GM12864 (cell line): ENCODE measurements at regions not wholly inside any gene's neighbourhood (a gene's known extent, or its start where the extent isn't known, plus 50 kb on each side); places are given as distances from the start of the nearest gene placed in this dataset.
A peak's percentile ranks its signal among the peaks of the same experiment; 100 is the strongest.

ENCODE experiments used
- DNase-seq: peaks from one replicate; pipeline ENCODE4 v3.0.0-alpha.2; 2011; ENCODE audit warnings: low read depth
- H3K4me3 ChIP-seq: 2 replicates; pipeline ENCODE4 v1.5.1; 2011; ENCODE audit warnings: mild to moderate bottlenecking, low read depth, low read length, control low read depth
- CTCF ChIP-seq: IDR thresholded peaks from 2 replicates; pipeline ENCODE4 v1.5.1; 2011; ENCODE audit warnings: low read depth, mild to moderate bottlenecking, moderate library complexity, low read length, control low read depth, inconsistent platforms; ENCODE audit errors: missing control alignments

GRCh38 chr10:3245395-3245794, 72.8 kb upstream of the PITRM1 start:
- DNase-seq: no peak
- no peak for TF ChIP-seq CTCF
- no peak overlapping the region for H3K4me3 ChIP-seq

GRCh38 chr10:3241967-3242650, 69.5 kb upstream of the PITRM1 start:
- DNase-seq: no peak
- H3K4me3 ChIP-seq: no peak overlapping the region
- TF ChIP-seq CTCF: no peak

- H3K4me3 ChIP-seq: no peak overlapping the region
- no peak for TF ChIP-seq CTCF
- no peak for DNase-seq
These were observed 68.8 kb upstream of the PITRM1 start for GRCh38 chr10:3241274-3241921.

GRCh38 chr10:3239920-3240894, 67.6 kb upstream of the PITRM1 start:
- no peak for TF ChIP-seq CTCF
- DNase-seq: no peak
- no peak overlapping the region for H3K4me3 ChIP-seq

GRCh38 chr10:3239066-3239919, 66.7 kb upstream of the PITRM1 start:
- peak; percentile 21 for DNase-seq
- no peak overlapping the region for H3K4me3 ChIP-seq
- peak; percentile 89 for TF ChIP-seq CTCF
